ENCODE measurements at regions not wholly inside any gene's neighbourhood (a gene's known extent, or its start where the extent isn't known, plus 50 kb on each side); places are given as distances from the start of the nearest gene placed in this dataset.
"Not testable (repeated sequence)": the region's sequence is repeated elsewhere in the genome, so short reads cannot be mapped to it uniquely, and the experiment has no call there.

- DNase-seq: peak; percentile 28
Observed at GRCh38 chr14:105700622-105701288, 174.4 kb downstream of the TMEM121 start.

- no peak for DNase-seq
Observed at GRCh38 chr14:105701456-105702274, 175.3 kb downstream of the TMEM121 start.

- DNase-seq: no peak
Observed at GRCh38 chr14:105702275-105702817, 176.0 kb downstream of the TMEM121 start.

GRCh38 chr14:105703044-105703665 is 176.8 kb downstream of the TMEM121 start:
- not testable (repeated sequence) for DNase-seq

GRCh38 chr14:105704091-105704490 is 177.7 kb downstream of the TMEM121 start:
- not testable (repeated sequence) for DNase-seq

- not testable (repeated sequence) for DNase-seq
Observed at GRCh38 chr14:105704492-105704891, 178.1 kb downstream of the TMEM121 start.

- not testable (repeated sequence) for DNase-seq
Observed at GRCh38 chr14:105705512-105705861, 179.1 kb downstream of the TMEM121 start.

- DNase-seq: not testable (repeated sequence)
Observed at GRCh38 chr14:105705862-105706700, 179.7 kb downstream of the TMEM121 start.

- not testable (repeated sequence) for DNase-seq
Observed at GRCh38 chr14:105706701-105707019, 180.3 kb downstream of the TMEM121 start.

- DNase-seq: not testable (repeated sequence)
Observed at GRCh38 chr14:105707099-105707498, 180.7 kb downstream of the TMEM121 start.

GRCh38 chr14:105707723-105708151 is 181.4 kb downstream of the TMEM121 start:
- DNase-seq: not testable (repeated sequence)

- not testable (repeated sequence) for DNase-seq
Observed at GRCh38 chr14:105708251-105709134, 182.1 kb downstream of the TMEM121 start.

- DNase-seq: no peak
Observed at GRCh38 chr14:105709281-105710118, 183.1 kb downstream of the TMEM121 start.

GRCh38 chr14:105710119-105711043 is 184.0 kb downstream of the TMEM121 start:
- DNase-seq: no peak

- DNase-seq: no peak
Observed at GRCh38 chr14:105711044-105711620, 184.7 kb downstream of the TMEM121 start.

GRCh38 chr14:105711841-105712460 is 185.6 kb downstream of the TMEM121 start:
- no peak for DNase-seq

- not testable (repeated sequence) for DNase-seq
Observed at GRCh38 chr14:105712670-105713069, 186.3 kb downstream of the TMEM121 start.

GRCh38 chr14:105713160-105713559 is 186.8 kb downstream of the TMEM121 start:
- DNase-seq: not testable (repeated sequence)

All from DMS79 treated with DMSO at 0.1 percent for 48 hours (cell line).